ENCODE measurements at regions not wholly inside any gene's neighbourhood (a gene's known extent, or its start where the extent isn't known, plus 50 kb on each side); places are given as distances from the start of the nearest gene placed in this dataset.

DNA sequence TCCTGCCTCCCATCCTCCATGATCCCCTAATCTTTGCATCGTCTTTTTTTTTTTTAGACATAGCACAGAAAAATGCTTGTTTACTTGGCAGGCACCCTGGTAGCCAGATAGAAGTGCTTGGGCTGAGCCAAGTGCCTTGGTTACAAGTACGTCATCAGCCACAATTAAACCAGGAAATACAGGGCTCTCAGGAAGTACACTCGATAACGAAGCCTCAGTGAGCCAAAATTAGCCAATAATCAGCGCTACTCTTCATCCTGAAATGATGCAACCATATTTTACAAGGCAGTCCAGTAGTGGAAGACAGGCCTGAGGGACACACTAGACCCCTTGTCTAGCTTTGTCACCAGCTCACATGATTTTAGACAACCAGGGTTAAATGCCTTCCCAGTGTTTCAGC lies 194.0 kb upstream of the NBEA start:
- H3K4me3 ChIP-seq (ENCODE audit: insufficient read depth, low read depth, low read length), result no peak overlapping the region
- H3K27ac ChIP-seq (ENCODE audit: insufficient read depth, low read depth, low read length, poor library complexity, severe bottlenecking), result no peak overlapping the region

DNA sequence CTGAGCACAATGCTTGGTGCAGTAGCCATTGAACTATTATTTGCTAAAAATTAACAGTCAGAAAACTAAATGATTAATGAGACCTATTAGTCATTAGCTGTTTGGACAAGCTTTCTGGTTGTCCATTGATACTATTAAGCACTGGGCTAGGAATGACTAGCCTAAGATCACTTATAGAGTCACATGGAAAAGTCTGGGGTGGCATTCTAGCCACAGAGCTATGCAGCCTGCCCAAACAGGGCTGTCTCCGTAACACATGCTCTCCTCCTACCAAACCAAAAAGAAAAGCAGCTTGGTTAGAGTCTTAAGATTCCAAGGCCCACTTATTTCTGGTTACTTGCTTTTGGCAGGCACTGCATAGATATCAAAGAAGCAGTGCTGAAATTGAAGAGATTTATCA lies 193.5 kb upstream of the NBEA start:
- H3K36me3 ChIP-seq (ENCODE audit: control insufficient read depth, insufficient read depth, low read length), result no peaks in the 10 kb centered on the region
- no peak overlapping the region for H3K4me3 ChIP-seq (ENCODE audit: insufficient read depth, low read depth, low read length)
- no peaks in the 10 kb centered on the region for H3K27me3 ChIP-seq (ENCODE audit: control insufficient read depth, insufficient read depth, low read length, poor library complexity, severe bottlenecking)
- H3K27ac ChIP-seq (ENCODE audit: insufficient read depth, low read depth, low read length, poor library complexity, severe bottlenecking), result no peak overlapping the region
- no peaks in the 10 kb centered on the region for H3K9me3 ChIP-seq (ENCODE audit: control insufficient read depth, low read length)
- H3K4me1 ChIP-seq (ENCODE audit: control insufficient read depth, insufficient read depth, low read length), result no peaks in the 10 kb centered on the region
- 85 to 90% methylated on average over 1 of the region's 1 CpG for WGBS, 2 experiments

More for the DNA sequence above, 194.0 kb upstream of the NBEA start:
- H3K4me1 ChIP-seq (ENCODE audit: control insufficient read depth, insufficient read depth, low read length), result no peaks in the 10 kb centered on the region
- 90 to 94% methylated on average over 5 of the region's 5 CpGs for WGBS, 2 experiments
- no peaks in the 10 kb centered on the region for H3K27me3 ChIP-seq (ENCODE audit: control insufficient read depth, insufficient read depth, low read length, poor library complexity, severe bottlenecking)
- H3K36me3 ChIP-seq (ENCODE audit: control insufficient read depth, insufficient read depth, low read length), result no peaks in the 10 kb centered on the region
- H3K9me3 ChIP-seq (ENCODE audit: control insufficient read depth, low read length), result no peaks in the 10 kb centered on the region

DNA sequence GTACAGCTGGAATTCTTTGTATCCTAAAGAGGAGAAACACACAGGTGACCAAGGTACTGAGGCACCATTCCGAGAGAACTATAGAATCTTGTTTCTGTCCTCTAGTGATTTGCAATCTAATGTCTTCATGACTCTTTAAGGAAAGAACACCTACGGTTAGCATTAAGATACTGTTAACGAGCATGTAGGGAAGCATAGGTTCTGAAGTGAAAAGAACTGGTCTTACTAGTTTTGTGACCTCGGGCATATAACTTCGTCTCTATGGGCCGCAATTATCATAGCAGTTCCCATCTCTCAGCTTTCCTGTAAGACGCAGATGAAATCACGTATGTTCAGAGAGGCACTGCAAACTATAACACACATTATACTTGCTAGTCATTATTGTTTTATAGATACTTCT lies 193.0 kb upstream of the NBEA start:
- Histone ChIP-seq H3K4me1 (ENCODE audit: control insufficient read depth, insufficient read depth, low read length) (no peaks in the 10 kb centered on the region), H3K27ac (ENCODE audit: insufficient read depth, low read depth, low read length, poor library complexity, severe bottlenecking) (no peak overlapping the region), H3K36me3 (ENCODE audit: control insufficient read depth, insufficient read depth, low read length) (no peaks in the 10 kb centered on the region), H3K27me3 (ENCODE audit: control insufficient read depth, insufficient read depth, low read length, poor library complexity, severe bottlenecking) (no peaks in the 10 kb centered on the region), H3K9me3 (ENCODE audit: control insufficient read depth, low read length) (no peaks in the 10 kb centered on the region), H3K4me3 (ENCODE audit: insufficient read depth, low read depth, low read length) (no peak overlapping the region)
- 88 to 92% methylated on average over 7 to 8 of the region's 8 CpGs for WGBS, 2 experiments

DNA sequence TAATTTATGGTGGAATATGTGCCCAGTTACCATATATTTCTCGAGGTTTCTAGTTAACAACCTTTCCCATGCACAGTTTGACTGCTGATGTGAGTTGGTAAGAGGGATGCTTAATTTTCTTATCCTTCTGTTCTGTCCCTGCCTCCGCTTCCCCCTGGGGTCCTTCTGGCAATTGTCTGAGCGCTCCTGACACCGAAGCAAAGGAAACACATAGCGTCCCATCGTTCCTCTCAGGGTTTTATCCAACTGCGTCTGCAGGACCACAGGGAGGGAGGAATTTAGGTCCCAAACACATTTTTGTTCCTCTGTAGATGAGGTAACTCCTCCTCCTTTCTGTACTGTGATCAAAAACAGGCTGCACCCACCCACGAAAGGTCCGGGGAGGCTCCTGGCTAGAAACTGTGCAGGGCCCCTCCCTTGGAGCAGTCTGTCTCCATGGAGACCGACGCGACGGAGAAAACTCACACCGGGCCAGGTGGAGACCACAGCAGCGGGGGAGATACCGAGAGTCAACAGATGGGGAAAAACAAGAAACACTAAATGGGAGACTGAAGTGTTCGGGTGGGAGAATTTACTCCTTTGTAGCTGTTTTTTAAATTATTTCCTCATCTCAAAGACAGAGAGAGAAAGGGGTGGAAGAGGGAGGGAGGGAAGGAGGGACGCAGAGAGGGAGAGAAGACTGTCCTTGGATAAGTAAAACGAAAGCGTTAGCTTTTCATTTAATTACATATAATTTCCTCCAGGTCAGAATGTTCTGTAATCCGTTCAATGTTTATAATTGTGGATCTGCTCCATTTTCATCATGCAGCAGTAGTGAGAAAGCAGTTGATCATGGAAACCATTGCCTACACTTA lies 191.8 kb upstream of the NBEA start:
- Histone ChIP-seq H3K4me1 (ENCODE audit: control insufficient read depth, insufficient read depth, low read length) (no peaks in the 10 kb centered on the region), H3K36me3 (ENCODE audit: control insufficient read depth, insufficient read depth, low read length) (no peaks in the 10 kb centered on the region), H3K27ac (ENCODE audit: insufficient read depth, low read depth, low read length, poor library complexity, severe bottlenecking) (no peak overlapping the region), H3K4me3 (ENCODE audit: insufficient read depth, low read depth, low read length) (no peak overlapping the region), H3K9me3 (ENCODE audit: control insufficient read depth, low read length) (no peaks in the 10 kb centered on the region), H3K27me3 (ENCODE audit: control insufficient read depth, insufficient read depth, low read length, poor library complexity, severe bottlenecking) (no peaks in the 10 kb centered on the region)
- 57 to 63% methylated on average over 17 to 20 of the region's 21 CpGs for WGBS, 2 experiments

DNA sequence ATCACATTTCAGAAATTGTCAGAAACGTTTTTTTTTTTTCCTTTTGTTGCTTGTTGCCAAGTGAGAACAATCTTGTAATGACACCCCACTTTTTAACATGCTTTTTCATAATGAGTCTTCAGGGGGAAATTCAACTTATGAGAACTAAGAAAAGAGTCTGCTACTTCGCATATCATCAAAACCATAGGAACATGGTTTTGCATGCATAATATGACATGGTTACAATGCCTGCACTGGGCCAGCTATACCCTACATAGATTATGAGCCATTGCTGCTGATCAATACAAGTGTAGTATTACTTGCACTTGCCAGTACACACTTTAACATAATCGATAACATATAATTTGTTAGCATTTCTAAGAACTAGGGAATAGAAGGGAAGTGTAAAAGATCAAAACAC lies 191.0 kb upstream of the NBEA start:
- no peaks in the 10 kb centered on the region for H3K9me3 ChIP-seq (ENCODE audit: control insufficient read depth, low read length)
- no peaks in the 10 kb centered on the region for H3K4me1 ChIP-seq (ENCODE audit: control insufficient read depth, insufficient read depth, low read length)
- H3K4me3 ChIP-seq (ENCODE audit: insufficient read depth, low read depth, low read length), result no peak overlapping the region
- WGBS, 2 experiments, result 72% methylated on average over 3 of the region's 3 CpGs; no CpG with 5 or more reads in 1 of the 2 experiments
- no peaks in the 10 kb centered on the region for H3K36me3 ChIP-seq (ENCODE audit: control insufficient read depth, insufficient read depth, low read length)
- H3K27me3 ChIP-seq (ENCODE audit: control insufficient read depth, insufficient read depth, low read length, poor library complexity, severe bottlenecking), result no peaks in the 10 kb centered on the region
- H3K27ac ChIP-seq (ENCODE audit: insufficient read depth, low read depth, low read length, poor library complexity, severe bottlenecking), result no peak overlapping the region

DNA sequence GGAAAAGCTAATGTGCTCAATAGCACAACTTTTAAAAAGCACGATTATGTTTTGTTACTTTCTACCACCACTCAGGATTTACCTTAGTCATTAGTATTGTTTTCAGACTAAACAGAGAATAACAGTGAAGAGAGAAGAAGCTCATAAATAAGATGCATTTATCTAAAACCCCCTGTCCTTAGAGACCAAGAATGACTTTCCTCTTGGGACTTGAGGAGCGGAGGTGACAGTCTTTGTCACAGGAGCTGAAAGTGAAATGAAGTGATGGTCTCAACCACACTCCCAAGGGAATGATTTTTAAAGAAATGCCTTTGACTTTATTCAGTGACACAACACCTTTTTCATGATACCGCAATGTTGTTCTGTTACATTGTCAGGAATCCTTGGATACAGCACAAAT lies 190.6 kb upstream of the NBEA start:
- 90% methylated on average over 2 to 3 of the region's 3 CpGs for WGBS, 2 experiments
- H3K36me3 ChIP-seq (ENCODE audit: control insufficient read depth, insufficient read depth, low read length), result no peaks in the 10 kb centered on the region
- H3K27me3 ChIP-seq (ENCODE audit: control insufficient read depth, insufficient read depth, low read length, poor library complexity, severe bottlenecking), result no peaks in the 10 kb centered on the region
- no peaks in the 10 kb centered on the region for H3K4me1 ChIP-seq (ENCODE audit: control insufficient read depth, insufficient read depth, low read length)
- no peak overlapping the region for H3K4me3 ChIP-seq (ENCODE audit: insufficient read depth, low read depth, low read length)
- no peaks in the 10 kb centered on the region for H3K9me3 ChIP-seq (ENCODE audit: control insufficient read depth, low read length)
- no peak overlapping the region for H3K27ac ChIP-seq (ENCODE audit: insufficient read depth, low read depth, low read length, poor library complexity, severe bottlenecking)

DNA sequence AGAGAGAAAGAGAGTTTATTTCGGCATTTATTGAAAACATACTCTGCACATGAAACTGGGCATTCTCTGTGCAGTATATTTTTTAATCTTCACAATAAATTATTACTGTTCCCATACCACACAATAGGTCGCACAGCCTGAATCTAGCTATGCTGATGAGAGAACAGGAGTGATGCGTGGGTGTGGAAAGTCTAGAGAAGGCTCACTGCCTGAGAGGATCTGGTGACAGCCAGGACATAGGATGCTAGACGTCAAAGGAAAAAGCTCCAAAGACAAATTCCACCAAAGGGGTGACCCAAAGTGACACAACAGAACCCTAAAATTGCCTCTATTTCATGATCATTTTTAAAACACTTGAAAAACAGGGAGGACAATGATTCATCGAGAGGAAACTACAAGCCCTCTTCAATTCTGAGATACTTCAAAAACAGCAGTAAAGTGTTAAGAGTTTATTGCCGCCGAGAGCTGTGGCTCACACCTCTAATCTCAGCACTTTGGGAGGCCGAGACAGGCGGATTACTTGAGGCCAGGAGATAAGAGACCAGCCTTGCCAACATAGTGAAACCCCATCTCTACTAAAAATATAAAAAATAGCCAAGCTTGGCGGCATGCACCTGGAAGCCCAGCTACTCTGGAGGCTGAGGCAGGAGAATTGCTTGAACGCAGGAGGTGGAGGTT lies 189.6 kb upstream of the NBEA start:
- Histone ChIP-seq H3K9me3 (ENCODE audit: control insufficient read depth, low read length) (no peaks in the 10 kb centered on the region), H3K4me3 (ENCODE audit: insufficient read depth, low read depth, low read length) (no peak overlapping the region), H3K27ac (ENCODE audit: insufficient read depth, low read depth, low read length, poor library complexity, severe bottlenecking) (no peak overlapping the region), H3K27me3 (ENCODE audit: control insufficient read depth, insufficient read depth, low read length, poor library complexity, severe bottlenecking) (no peaks in the 10 kb centered on the region), H3K36me3 (ENCODE audit: control insufficient read depth, insufficient read depth, low read length) (no peaks in the 10 kb centered on the region), H3K4me1 (ENCODE audit: control insufficient read depth, insufficient read depth, low read length) (no peaks in the 10 kb centered on the region)
- 90 to 91% methylated on average over 11 of the region's 11 CpGs for WGBS, 2 experiments

DNA sequence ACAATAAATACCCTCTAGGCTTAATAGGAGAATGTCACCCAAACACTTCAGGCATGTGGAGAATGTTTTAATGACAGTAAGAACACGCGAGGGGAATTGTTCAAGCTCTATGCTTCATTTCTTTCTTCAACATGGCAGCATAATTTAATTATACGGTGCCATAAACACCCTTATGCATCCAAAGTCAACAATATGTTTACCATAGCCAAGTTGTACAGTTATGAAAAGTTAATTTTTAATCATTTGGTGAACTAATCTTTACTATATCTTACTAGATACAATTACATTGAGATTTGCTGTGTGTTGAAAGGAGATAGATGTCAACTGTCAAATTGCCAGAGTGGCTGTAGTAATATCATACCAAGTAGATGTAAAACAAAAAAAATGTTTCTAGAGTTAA lies 185.9 kb upstream of the NBEA start:
- Histone ChIP-seq H3K36me3 (ENCODE audit: control insufficient read depth, insufficient read depth, low read length) (no peaks in the 10 kb centered on the region), H3K4me1 (ENCODE audit: control insufficient read depth, insufficient read depth, low read length) (no peaks in the 10 kb centered on the region), H3K27ac (ENCODE audit: insufficient read depth, low read depth, low read length, poor library complexity, severe bottlenecking) (no peak overlapping the region), H3K4me3 (ENCODE audit: insufficient read depth, low read depth, low read length) (no peak overlapping the region), H3K9me3 (ENCODE audit: control insufficient read depth, low read length) (no peaks in the 10 kb centered on the region), H3K27me3 (ENCODE audit: control insufficient read depth, insufficient read depth, low read length, poor library complexity, severe bottlenecking) (no peaks in the 10 kb centered on the region)
- 92 to 100% methylated on average over 2 to 3 of the region's 3 CpGs for WGBS, 2 experiments

DNA sequence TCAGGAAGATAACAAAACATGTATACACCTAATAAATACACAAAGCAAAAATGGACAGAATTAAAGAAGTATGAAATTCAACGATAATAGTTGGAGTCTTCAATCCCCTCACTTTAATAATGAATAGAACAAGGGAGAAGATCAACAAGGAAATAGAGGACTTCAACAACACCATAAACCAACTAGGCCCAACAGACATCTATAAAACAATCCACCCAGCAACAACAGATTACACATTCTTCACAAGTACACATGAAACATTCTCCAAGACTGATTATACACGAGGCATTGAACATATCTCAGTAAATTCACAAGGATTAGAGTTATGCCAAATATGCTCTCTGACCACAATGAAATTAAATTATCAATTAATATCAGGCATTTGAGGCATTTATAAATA lies 185.5 kb upstream of the NBEA start:
- Histone ChIP-seq H3K4me3 (ENCODE audit: insufficient read depth, low read depth, low read length) (no peak overlapping the region), H3K4me1 (ENCODE audit: control insufficient read depth, insufficient read depth, low read length) (no peaks in the 10 kb centered on the region), H3K36me3 (ENCODE audit: control insufficient read depth, insufficient read depth, low read length) (no peaks in the 10 kb centered on the region), H3K9me3 (ENCODE audit: control insufficient read depth, low read length) (no peaks in the 10 kb centered on the region), H3K27me3 (ENCODE audit: control insufficient read depth, insufficient read depth, low read length, poor library complexity, severe bottlenecking) (no peaks in the 10 kb centered on the region), H3K27ac (ENCODE audit: insufficient read depth, low read depth, low read length, poor library complexity, severe bottlenecking) (no peak overlapping the region)
- 82 to 90% methylated on average over 1 to 2 of the region's 2 CpGs for WGBS, 2 experiments

DNA sequence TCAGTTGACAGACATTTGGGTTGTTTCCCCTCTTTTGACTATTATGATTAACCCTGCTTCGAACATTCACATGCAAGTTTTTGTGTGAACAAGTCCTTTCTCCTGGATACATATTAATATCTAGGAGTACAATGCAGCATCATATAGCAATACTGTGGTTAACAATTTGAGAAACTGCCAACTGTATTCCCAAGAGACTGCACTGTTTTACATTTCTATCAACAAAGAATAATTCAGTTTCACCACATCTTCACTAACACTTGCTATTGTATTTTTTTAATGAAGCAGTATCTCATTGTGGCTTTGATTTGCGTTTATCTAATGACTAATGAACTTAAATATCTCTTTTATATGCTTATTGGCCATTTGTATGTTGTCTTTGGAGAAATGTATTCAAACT lies 184.6 kb upstream of the NBEA start:
- 89 to 100% methylated on average over 1 of the region's 2 CpGs for WGBS, 2 experiments

More for the DNA sequence above, 184.6 kb upstream of the NBEA start:
- Histone ChIP-seq H3K36me3 (ENCODE audit: control insufficient read depth, insufficient read depth, low read length) (no peaks in the 10 kb centered on the region), H3K4me1 (ENCODE audit: control insufficient read depth, insufficient read depth, low read length) (no peaks in the 10 kb centered on the region), H3K27me3 (ENCODE audit: control insufficient read depth, insufficient read depth, low read length, poor library complexity, severe bottlenecking) (no peaks in the 10 kb centered on the region), H3K9me3 (ENCODE audit: control insufficient read depth, low read length) (no peaks in the 10 kb centered on the region), H3K4me3 (ENCODE audit: insufficient read depth, low read depth, low read length) (no peak overlapping the region), H3K27ac (ENCODE audit: insufficient read depth, low read depth, low read length, poor library complexity, severe bottlenecking) (no peak overlapping the region)

All from ectodermal cell (in vitro differentiated cells).